Stimulated activated naive CD8-positive, alpha-beta T cell treated with anti-CD3 and anti-CD28 coated beads, Interleukin-15, amount 100 ng/mL, for 72 hours (primary cell): ENCODE measurements at regions not wholly inside any gene's neighbourhood (a gene's known extent, or its start where the extent isn't known, plus 50 kb on each side); places are given as distances from the start of the nearest gene placed in this dataset.
"Not testable (repeated sequence)": the region's sequence is repeated elsewhere in the genome, so short reads cannot be mapped to it uniquely, and the experiment has no call there.

Experiments used
- ATAC-seq: fragments of 150-1000 bp; cut with Tn5 transposase; 2 replicates; pipeline ENCODE4 v1.10.0; 2021; ENCODE audit warnings: mild to moderate bottlenecking, moderate library complexity
- DNase-seq, 2 donors: peaks; one replicate each; pipeline ENCODE4 v3.0.0; 2021 to 2022
- H3K27ac Mint-ChIP-seq, 2 donors: one replicate each; pipeline ENCODE4 v1.8.0; 2022; ENCODE audit warnings: mild to moderate bottlenecking in 2 of 2, mixed read lengths in 2 of 2, moderate library complexity in 2 of 2
- H3K27me3 Mint-ChIP-seq: one replicate; pipeline ENCODE4 v1.8.0; 2022; ENCODE audit warnings: mixed read lengths
- H3K4me1 Mint-ChIP-seq: one replicate; pipeline ENCODE4 v1.8.0; 2022; ENCODE audit warnings: mild to moderate bottlenecking, mixed read lengths
- H3K4me3 Mint-ChIP-seq, 2 donors: one replicate each; pipeline ENCODE4 v1.8.0; 2022; ENCODE audit warnings: mild to moderate bottlenecking in 2 of 2, mixed read lengths in 2 of 2, moderate library complexity in 1 of 2
- H3K9me3 Mint-ChIP-seq, 2 donors: one replicate each; pipeline ENCODE4 v1.8.0; 2022; ENCODE audit warnings: mixed read lengths in 2 of 2

DNA sequence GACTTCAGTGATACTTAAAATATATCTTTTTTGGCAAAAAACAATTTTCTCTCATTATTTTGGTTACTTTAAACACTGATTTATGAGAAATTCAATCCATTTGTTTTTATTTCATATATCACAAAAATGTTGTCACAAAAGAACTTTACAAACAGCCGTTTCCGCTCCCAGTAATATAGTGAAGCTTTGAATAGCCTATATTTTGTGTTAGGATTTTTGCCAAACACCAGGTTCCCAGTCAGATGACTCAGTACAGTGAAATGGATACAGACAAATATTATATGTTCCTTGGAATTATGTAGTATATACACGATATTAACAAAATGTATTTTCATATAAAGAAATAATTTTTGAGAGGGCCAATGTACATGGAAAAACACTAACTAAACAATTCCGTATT lies 411.1 kb downstream of the CCER1 start:
- H3K4me1 Mint-ChIP-seq, result no peaks in the 10 kb centered on the region
- DNase-seq, result no peak
- no peaks in the 10 kb centered on the region for H3K9me3 Mint-ChIP-seq
- H3K27me3 Mint-ChIP-seq, result no peaks in the 10 kb centered on the region
- H3K27ac Mint-ChIP-seq, result no peak overlapping the region
- H3K4me3 Mint-ChIP-seq, result no peak overlapping the region
- no peak for ATAC-seq

DNA sequence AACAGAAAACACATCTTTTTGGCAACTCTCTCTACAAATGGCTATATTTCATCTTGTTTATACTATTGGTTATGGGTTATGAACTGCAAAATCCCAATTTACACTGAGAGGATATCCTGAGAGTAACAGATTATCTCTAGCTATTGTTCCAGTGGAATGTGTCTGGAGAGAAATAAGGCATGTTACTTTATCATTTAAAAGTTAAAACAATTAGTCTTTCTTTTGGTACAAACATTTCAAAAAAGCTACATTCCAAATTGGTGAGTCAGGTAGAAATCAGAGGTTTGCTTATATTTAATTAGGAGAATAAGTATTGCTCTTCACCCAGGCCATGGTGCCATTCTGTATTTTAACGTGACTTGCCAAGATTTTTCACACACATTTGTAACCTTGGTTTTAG lies 411.6 kb downstream of the CCER1 start:
- Mint-ChIP-seq H3K27me3 (no peaks in the 10 kb centered on the region), H3K9me3 (no peaks in the 10 kb centered on the region), H3K4me3 (no peak overlapping the region), H3K4me1 (no peaks in the 10 kb centered on the region), H3K27ac (no peak overlapping the region)
- no peak for ATAC-seq
- DNase-seq, result no peak

DNA sequence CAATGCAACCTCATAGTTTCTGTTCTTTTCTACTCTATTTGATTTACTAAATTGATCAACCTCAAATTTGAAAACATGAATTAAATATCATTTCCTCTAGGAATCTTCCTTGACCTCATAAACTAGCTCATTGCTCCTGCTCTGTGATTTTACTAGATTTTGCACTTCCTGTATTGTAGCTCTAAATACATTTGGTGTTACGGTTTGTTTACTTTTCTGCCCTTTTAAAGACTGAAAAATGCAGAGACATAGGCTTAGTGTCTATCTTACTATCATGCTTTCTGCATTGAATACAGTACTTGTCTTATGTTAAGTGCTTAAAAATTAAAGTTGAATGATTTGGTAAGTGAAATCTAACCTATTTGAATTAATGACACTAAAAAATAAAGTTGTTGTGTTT lies 412.1 kb downstream of the CCER1 start:
- not testable (repeated sequence) for H3K4me3 Mint-ChIP-seq, DNase-seq, H3K4me1 Mint-ChIP-seq, H3K27ac Mint-ChIP-seq, H3K9me3 Mint-ChIP-seq, H3K27me3 Mint-ChIP-seq, ATAC-seq

DNA sequence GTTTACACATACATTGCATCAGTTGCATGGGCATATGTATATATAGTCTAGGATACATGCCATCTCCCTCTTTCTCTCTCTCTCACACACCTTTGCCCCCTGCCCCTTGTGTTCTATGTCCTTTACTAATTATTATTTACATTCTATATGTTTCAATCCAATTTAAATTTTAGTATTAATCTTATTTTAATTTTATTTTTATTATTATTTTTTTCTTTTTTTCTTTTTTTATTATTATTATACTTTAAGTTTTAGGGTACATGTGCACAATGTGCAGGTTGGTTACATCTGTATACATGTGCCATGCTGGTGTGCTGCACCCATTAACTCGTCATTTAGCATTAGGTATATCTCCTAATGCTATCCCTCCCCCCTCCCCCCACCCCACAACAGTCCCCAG lies 421.1 kb downstream of the CCER1 start:
- not testable (repeated sequence) for ATAC-seq, H3K27me3 Mint-ChIP-seq, H3K27ac Mint-ChIP-seq, DNase-seq, H3K9me3 Mint-ChIP-seq, H3K4me1 Mint-ChIP-seq, H3K4me3 Mint-ChIP-seq

DNA sequence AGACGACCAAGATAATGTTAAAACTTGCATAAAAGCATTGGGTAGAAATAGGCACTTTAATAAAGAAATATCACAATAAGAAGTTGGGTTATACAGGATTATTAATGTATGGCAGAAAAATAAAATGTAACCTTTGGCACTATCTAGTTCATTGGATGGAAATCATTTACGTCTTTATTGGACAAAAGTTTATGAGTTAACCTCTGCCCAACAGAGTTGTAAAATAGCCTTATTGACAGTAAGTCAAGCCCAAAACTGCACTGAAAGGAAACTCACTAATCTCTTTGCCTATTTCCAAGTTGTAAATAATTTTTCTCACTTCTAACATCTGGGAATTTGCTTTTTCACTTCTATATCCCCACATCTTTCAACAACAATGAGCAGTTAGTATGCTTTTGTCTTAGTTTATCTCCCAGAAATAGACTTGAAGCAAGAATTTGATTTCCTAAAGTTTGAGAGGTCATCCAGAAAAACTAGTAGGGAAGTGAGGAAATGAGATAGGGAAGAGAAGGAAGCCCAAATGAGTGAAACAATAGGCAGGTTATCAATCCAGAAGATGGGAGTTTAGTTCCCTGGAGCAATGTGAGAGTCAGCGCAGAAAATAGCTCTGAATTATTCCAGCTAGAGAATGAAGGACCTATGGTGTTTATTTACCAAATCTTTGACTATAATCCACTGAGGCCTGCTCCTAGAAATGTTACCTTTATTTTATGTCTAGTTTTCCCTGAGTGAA lies 434.8 kb downstream of the CCER1 start:
- Mint-ChIP-seq H3K9me3 (peaks cover 0 to 6% of the 10 kb centered on the region in 2 donors), H3K27me3 (no peaks in the 10 kb centered on the region), H3K27ac (no peak overlapping the region), H3K4me3 (no peak overlapping the region), H3K4me1 (peaks cover 4% of the 10 kb centered on the region)
- ATAC-seq (no peak), DNase-seq (no peak)

DNA sequence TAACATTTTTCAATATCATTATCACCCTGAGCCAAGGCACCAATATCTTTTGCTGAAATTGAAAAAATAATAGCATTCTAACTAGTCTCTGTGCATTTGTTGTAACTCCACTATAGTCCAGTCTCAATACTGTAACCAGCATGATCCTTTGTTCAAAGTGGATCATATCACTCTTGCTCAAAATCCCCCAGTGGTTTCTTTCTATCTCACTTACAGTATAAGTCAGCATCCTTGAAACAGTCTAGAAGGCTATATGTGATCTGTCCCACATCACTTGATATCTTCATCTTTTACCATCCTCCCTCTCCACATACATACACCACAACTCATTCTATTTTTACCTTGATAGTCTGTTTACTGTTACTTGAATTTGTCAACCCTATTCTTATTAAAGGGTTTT lies 435.7 kb downstream of the CCER1 start:
- Mint-ChIP-seq H3K4me1 (peaks cover 6% of the 10 kb centered on the region), H3K4me3 (no peak overlapping the region), H3K27ac (no peak overlapping the region), H3K27me3 (no peaks in the 10 kb centered on the region), H3K9me3 (peaks cover 0 to 6% of the 10 kb centered on the region in 2 donors)
- no peak for ATAC-seq
- no peak for DNase-seq

DNA sequence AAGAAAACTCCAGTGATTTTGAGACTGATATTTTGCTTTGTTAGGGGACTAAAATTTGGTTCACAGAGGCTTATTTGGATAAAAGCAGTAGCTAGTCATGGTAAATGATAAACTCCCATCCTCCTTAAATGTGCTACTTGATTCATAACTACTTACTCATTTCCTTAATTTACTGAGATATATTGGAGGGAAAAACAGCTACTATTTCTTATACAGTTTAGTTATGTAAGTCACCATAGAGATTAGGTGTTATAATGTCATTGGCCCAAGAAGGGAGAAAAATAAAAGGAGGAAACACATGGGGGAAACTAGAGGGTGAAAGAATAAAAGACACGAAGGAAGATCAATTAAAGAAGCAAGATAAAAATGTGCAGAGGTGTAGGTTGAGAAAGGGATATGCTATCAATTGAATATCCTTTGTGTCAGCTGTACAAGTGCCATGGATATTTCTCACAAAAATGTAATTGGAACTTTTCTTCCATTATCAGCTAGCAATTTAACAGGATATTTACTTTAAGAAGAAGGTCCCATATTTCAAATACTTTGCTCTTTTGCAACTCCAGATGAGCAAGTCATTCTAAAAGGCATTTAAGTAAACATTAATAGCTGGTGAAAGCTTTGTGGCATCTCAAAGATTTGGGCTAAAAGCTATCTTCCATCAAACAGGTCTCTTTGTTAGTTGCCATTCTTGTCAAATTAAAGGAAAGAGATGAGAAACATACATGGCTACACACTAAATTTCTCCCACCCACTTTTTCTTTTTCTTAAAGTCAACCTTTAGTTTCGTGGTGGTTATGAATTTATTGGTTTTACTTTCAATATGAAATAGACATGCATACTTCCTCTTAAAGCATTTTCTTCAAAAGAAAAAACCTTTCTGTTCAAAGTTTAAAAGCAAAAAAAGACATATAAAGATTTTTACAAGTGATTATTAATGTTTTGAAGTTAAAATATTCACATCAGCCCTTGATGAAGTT lies 439.5 kb downstream of the CCER1 start:
- Mint-ChIP-seq H3K27me3 (no peaks in the 10 kb centered on the region), H3K4me1 (peaks cover 12% of the 10 kb centered on the region), H3K27ac (no peak overlapping the region), H3K9me3 (peaks cover 0 to 6% of the 10 kb centered on the region in 2 donors), H3K4me3 (no peak overlapping the region)
- DNase-seq (no peak), ATAC-seq (no peak)

DNA sequence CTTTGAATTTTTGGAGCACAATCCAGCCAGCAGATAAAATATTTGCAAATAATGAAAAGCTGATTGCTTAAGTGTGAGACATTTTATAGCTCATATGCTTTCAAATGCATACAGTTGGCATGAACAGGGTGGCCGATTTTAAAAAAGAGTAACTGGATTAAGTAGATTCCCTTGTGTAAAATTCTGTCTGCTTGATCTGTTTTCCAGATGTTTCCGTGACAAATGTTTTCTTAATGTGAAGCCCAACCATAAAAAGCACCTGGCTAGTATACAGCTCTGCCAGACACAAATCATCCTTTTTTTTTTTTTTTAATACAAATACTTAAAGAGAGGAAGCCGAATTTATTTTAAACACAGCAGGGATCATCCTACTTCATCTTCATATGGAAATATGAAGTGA lies 440.7 kb downstream of the CCER1 start:
- H3K27ac Mint-ChIP-seq, result no peak overlapping the region
- peaks cover 7 to 10% of the 10 kb centered on the region in 2 donors for H3K9me3 Mint-ChIP-seq
- no peaks in the 10 kb centered on the region for H3K27me3 Mint-ChIP-seq

DNA sequence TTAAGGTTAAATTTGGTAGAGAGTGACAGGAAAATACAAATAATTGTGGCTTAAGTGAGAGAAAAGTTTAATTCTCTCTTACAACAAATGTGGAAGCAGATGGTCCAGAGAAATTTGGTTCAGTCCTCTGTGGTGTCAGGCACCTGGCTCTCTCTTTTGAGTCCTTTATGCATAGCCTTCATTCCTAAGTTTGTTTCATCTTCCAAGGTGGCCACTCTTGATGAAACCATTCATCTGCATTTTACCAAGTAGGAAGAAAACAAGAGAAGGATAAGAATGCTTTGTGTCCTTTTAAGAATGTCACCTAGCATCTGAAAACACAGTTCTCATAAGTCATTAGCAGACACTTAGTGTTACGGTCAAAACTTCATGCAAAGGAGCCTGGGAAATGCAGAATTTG lies 442.5 kb downstream of the CCER1 start:
- peaks cover 5 to 7% of the 10 kb centered on the region in 2 donors for H3K9me3 Mint-ChIP-seq
- H3K27ac Mint-ChIP-seq, result no peak overlapping the region
- DNase-seq, result no peak
- H3K27me3 Mint-ChIP-seq, result no peaks in the 10 kb centered on the region
- no peak for ATAC-seq
- H3K4me3 Mint-ChIP-seq, result no peak overlapping the region
- peaks cover 12% of the 10 kb centered on the region for H3K4me1 Mint-ChIP-seq

More for the DNA sequence above, 440.7 kb downstream of the CCER1 start:
- no peak for ATAC-seq
- no peak overlapping the region for H3K4me3 Mint-ChIP-seq
- peaks cover 12% of the 10 kb centered on the region for H3K4me1 Mint-ChIP-seq
- no peak for DNase-seq

DNA sequence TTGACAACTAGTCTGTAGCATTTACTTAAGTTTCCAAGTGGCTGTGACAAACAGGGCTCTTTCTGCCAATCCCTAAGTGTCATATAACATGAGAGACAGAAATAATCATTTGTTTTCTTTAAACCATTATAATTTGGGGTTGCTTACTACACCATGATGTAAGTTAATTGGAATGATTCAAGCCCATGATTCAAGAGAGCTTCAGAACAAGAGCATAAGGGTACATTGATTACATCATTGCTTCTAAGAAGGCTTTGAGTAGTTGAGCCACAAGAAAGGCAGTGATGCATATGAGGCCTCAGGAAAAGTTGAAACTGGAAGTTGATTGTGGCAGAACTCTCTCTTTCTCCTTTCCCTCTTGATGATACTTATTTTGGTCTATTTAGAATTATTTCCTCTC lies 444.0 kb downstream of the CCER1 start:
- Mint-ChIP-seq H3K4me3 (no peak overlapping the region), H3K9me3 (peaks cover 4 to 7% of the 10 kb centered on the region in 2 donors), H3K27me3 (no peaks in the 10 kb centered on the region), H3K27ac (no peak overlapping the region), H3K4me1 (peaks cover 12% of the 10 kb centered on the region)
- DNase-seq, result no peak
- peak; percentile 65 for ATAC-seq

DNA sequence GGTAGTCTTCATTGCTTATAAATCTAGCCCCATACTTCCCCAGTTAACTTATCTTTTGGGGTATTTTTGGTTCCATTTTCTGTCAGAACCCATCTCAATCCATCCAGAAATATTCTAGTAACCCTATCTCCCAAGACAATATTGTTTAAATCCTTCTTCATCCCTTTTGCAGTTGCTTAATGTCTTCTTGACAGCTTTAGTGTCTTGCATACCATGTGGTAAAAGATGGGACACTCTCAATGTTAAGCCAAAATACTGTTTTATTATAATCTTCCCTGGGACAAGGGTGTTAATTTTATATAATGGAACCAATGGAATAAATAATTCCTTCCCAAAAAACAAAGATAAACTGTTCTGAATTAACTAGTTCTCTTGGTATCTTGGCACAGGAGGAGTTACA lies 450.2 kb downstream of the CCER1 start:
- no peaks in the 10 kb centered on the region for H3K27me3 Mint-ChIP-seq
- DNase-seq (no peak), ATAC-seq (no peak)
- no peak overlapping the region for H3K27ac Mint-ChIP-seq
- H3K9me3 Mint-ChIP-seq, result peaks cover 1 to 3% of the 10 kb centered on the region in 2 donors
- no peak overlapping the region for H3K4me3 Mint-ChIP-seq
- H3K4me1 Mint-ChIP-seq, result no peaks in the 10 kb centered on the region

DNA sequence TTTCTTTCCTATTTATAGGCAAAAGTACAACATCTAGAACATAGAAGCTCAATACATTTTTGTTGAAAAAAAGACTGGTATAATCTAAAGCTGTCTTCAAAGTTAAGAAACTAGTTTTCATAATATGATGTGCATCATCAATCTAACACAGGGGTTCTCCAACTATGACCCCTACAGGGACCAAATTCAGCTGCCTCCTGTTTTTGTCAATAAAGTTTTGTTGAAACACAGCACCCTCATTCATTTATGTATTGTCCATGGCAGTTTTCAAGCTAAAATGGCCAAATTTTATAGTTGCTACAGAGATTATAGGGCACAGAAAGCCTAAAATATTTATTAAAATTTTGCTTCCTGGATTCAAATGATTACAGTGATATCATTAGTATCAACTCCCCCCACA lies 452.9 kb downstream of the CCER1 start:
- no peaks in the 10 kb centered on the region for H3K4me1 Mint-ChIP-seq
- no peak for ATAC-seq
- H3K27me3 Mint-ChIP-seq, result no peaks in the 10 kb centered on the region
- no peak overlapping the region for H3K27ac Mint-ChIP-seq
- H3K4me3 Mint-ChIP-seq, result no peak overlapping the region
- peaks cover 0 to 3% of the 10 kb centered on the region in 2 donors for H3K9me3 Mint-ChIP-seq
- no peak for DNase-seq

DNA sequence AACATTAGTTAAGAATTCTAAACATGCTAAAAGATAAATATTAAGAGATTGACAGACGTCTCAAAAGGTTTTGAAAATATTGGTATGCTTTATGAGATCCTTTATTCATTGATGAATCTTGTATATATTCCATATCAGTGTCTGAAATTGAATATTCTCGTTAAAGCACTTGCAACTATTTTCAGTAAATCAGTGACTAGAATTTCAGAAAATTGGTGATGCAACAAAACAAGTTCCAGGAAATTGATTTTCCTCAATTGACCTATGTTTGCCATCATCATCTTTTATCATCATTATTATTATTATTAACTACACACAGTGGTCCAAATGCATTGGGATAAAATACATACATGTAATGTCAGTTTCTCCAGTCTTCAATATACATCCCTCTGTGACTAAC lies 453.6 kb downstream of the CCER1 start:
- H3K4me3 Mint-ChIP-seq, result no peak overlapping the region
- H3K9me3 Mint-ChIP-seq, result peaks cover 0 to 3% of the 10 kb centered on the region in 2 donors
- H3K4me1 Mint-ChIP-seq, result no peaks in the 10 kb centered on the region
- H3K27ac Mint-ChIP-seq, result no peak overlapping the region
- DNase-seq (no peak), ATAC-seq (no peak)
- H3K27me3 Mint-ChIP-seq, result no peaks in the 10 kb centered on the region

DNA sequence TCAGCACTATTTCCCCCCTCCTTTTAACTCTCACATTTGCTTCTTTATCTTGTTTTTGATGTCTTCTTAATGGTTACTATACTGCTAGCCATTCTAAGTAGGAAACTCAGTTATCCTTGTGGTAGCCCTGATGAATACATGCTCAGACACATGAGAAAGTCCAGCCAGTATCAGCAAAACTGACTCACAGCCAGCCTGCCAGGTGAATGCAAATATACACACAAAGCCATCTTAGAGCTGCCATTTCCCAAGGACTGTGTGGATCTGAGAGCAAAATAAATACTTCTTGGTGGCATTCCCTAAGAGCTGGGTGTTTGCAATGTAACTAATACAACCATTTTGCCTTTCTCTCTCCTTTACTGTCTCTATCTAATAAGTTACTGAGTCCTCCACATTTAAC lies 455.2 kb downstream of the CCER1 start:
- no peak overlapping the region for H3K27ac Mint-ChIP-seq
- H3K4me3 Mint-ChIP-seq, result no peak overlapping the region
- peaks cover 0 to 3% of the 10 kb centered on the region in 2 donors for H3K9me3 Mint-ChIP-seq
- H3K4me1 Mint-ChIP-seq, result no peaks in the 10 kb centered on the region
- DNase-seq (no peak), ATAC-seq (no peak)
- H3K27me3 Mint-ChIP-seq, result no peaks in the 10 kb centered on the region

DNA sequence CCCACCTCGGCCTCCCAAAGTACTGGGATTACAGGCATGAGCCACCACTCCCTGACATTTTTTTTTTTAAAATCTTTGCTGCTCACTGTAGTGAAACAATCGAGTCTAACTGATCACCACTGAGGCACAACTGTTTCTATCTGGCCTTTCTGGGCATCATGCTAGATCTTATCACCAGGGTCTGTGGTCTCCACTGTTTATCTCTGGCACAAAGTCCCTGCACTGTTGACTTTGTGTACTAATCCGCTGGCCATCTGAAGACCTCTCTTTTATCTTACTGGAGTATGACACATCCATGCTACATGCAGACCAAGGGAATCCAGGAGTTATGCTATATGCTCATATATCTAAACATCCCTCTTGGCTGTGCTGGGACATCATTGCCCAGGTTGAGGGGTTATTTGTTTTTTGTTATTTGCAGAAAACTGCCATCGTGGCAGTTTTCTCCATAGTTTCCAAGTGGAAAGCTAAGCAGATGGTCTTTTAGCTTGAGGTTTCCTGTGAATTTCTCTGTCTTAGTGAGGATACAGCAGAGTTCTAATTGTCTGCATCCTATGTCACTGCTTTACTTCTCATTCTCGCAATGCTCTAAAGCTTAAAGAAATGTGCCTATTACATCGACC lies 456.9 kb downstream of the CCER1 start:
- DNase-seq (no peak), ATAC-seq (no peak)
- H3K27me3 Mint-ChIP-seq, result no peaks in the 10 kb centered on the region
- H3K4me3 Mint-ChIP-seq, result no peak overlapping the region
- H3K9me3 Mint-ChIP-seq, result peaks cover 0 to 3% of the 10 kb centered on the region in 2 donors
- H3K4me1 Mint-ChIP-seq, result no peaks in the 10 kb centered on the region
- no peak overlapping the region for H3K27ac Mint-ChIP-seq

DNA sequence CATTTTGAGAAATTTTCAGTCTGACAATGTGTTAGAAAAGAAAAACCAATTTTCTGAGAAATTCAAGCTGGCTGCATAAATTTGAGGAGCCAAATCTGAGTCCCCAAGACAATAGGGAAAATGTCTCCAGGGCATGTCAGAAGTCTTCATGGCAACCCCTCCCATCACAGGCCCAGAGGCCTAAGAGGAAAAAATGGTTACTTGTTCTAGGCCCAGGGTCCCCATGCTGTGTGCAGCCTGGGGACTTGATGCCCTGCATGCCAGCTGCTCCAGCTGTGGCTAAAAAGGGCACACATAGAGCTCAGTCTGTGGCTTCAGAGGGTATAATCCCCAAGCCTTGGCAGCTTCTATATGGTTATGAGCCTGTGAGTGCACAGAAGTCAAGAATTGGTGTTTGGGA lies 464.6 kb downstream of the CCER1 start:
- peaks cover 4 to 15% of the 10 kb centered on the region in 2 donors for H3K9me3 Mint-ChIP-seq
- no peak for DNase-seq
- H3K4me1 Mint-ChIP-seq, result no peaks in the 10 kb centered on the region
- ATAC-seq, result no peak
- no peak overlapping the region for H3K4me3 Mint-ChIP-seq
- H3K27me3 Mint-ChIP-seq, result no peaks in the 10 kb centered on the region
- H3K27ac Mint-ChIP-seq, result no peak overlapping the region
